IMR-90 (cell line): ENCODE measurements at regions not wholly inside any gene's neighbourhood (a gene's known extent, or its start where the extent isn't known, plus 50 kb on each side); places are given as distances from the start of the nearest gene placed in this dataset.

Source experiments
- ATAC-seq: fragments of 200-7000 bp; cut with Tn5 transposase; 2 replicates; pipeline ENCODE4 v1.9.1; 2020; ENCODE audit warnings: low read depth, mild to moderate bottlenecking, moderate library complexity
- BruUV-seq: library from RNA; stranded (reverse); fragments of 400-500 nt; replicated peaks from 2 replicates; lab custom pipeline; 2021; lab: Mats Ljungman, UMichigan
- CTCF ChIA-PET: fragments of 300-600 bp; formaldehyde crosslinking; extraction: SDS; loops from one replicate; lab custom pipeline; 2021; ENCODE audit warnings: antibody characterized with exemption; lab: Yijun Ruan, JAX
- POLR2A ChIA-PET: fragments of 300-600 bp; sonication (Branson Sonifier 250); formaldehyde crosslinking; loops from one replicate; lab custom pipeline; 2022; ENCODE audit warnings: antibody characterized with exemption; ENCODE audit not compliant: unreplicated experiment; lab: Charles Lee
- DNase-seq: peaks from one replicate; pipeline ENCODE4 v3.0.0; 2013
- H2AFZ ChIP-seq: replicated peaks from 2 replicates; pipeline ENCODE3; 2013; ENCODE audit warnings: low read length, mild to moderate bottlenecking; ENCODE audit not compliant: poor library complexity
- H2AK5ac ChIP-seq: 2 replicates; pipeline ENCODE4 v1.6.1; 2013; ENCODE audit warnings: low read depth, low read length, inconsistent platforms
- H2AK9ac ChIP-seq: replicated peaks from 2 replicates; pipeline ENCODE3; 2013; ENCODE audit warnings: mild to moderate bottlenecking, low read depth, low read length, moderate library complexity; ENCODE audit not compliant: poor library complexity
- H2BK120ac ChIP-seq: 2 replicates; pipeline ENCODE4 v1.6.1; 2013; ENCODE audit warnings: low read depth, low read length, inconsistent platforms
- H2BK15ac ChIP-seq: 3 replicates; pipeline ENCODE4 v1.6.1; 2013; ENCODE audit warnings: low read depth, low read length, inconsistent platforms
- H2BK20ac ChIP-seq: 2 replicates; pipeline ENCODE4 v1.6.1; 2013; ENCODE audit warnings: low read depth, mild to moderate bottlenecking, inconsistent platforms, low read length, moderate library complexity
- H2BK5ac ChIP-seq: 2 replicates; pipeline ENCODE4 v1.6.1; 2013; ENCODE audit warnings: mild to moderate bottlenecking, low read depth, low read length, inconsistent platforms; ENCODE audit not compliant: poor library complexity, severe bottlenecking
- H3K14ac ChIP-seq: replicated peaks from 2 replicates; pipeline ENCODE4 v1.6.1; 2013; ENCODE audit warnings: low read depth, low read length, inconsistent platforms
- H3K18ac ChIP-seq: 2 replicates; pipeline ENCODE4 v1.6.1; 2013; ENCODE audit warnings: low read depth, low read length, control low read depth
- H3K23ac ChIP-seq: 2 replicates; pipeline ENCODE4 v1.6.1; 2013; ENCODE audit warnings: low read depth, low read length, inconsistent platforms
- H3K27ac ChIP-seq: 2 replicates; pipeline ENCODE4 v1.5.1; 2013; ENCODE audit warnings: mild to moderate bottlenecking, control low read depth, low read length; ENCODE audit not compliant: insufficient read depth
- H3K27me3 ChIP-seq: 2 replicates; pipeline ENCODE4 v1.6.1; 2013; ENCODE audit warnings: low read length; ENCODE audit not compliant: control insufficient read depth, insufficient read depth
- H3K36me3 ChIP-seq: 2 replicates; pipeline ENCODE4 v1.6.1; 2013; ENCODE audit warnings: low read length, mixed read lengths; ENCODE audit not compliant: control insufficient read depth, insufficient read depth
- H3K4ac ChIP-seq: 2 replicates; pipeline ENCODE4 v1.6.1; 2013; ENCODE audit warnings: low read depth, low read length, inconsistent platforms
- H3K4me1 ChIP-seq: 2 replicates; pipeline ENCODE4 v1.6.1; 2013; ENCODE audit warnings: low read length, mixed read lengths; ENCODE audit not compliant: control insufficient read depth, insufficient read depth
- H3K4me2 ChIP-seq: 2 replicates; pipeline ENCODE4 v1.6.1; 2013; ENCODE audit warnings: low read depth, mild to moderate bottlenecking, control low read depth, low read length, moderate library complexity
- H3K4me3 ChIP-seq: 2 replicates; pipeline ENCODE4 v1.5.1; 2013; ENCODE audit warnings: low read depth, mild to moderate bottlenecking, control low read depth, low read length, moderate library complexity; ENCODE audit not compliant: insufficient read depth
- H3K56ac ChIP-seq: 2 replicates; pipeline ENCODE4 v1.6.1; 2013; ENCODE audit warnings: low read length, inconsistent platforms; ENCODE audit not compliant: insufficient read depth; ENCODE audit errors: extremely low read depth
- H3K79me1 ChIP-seq, 2 experiments: 2 replicates each; pipeline ENCODE4 v1.6.1; 2013; ENCODE audit warnings: low read length in 2 of 2, inconsistent platforms in 1 of 2, low read depth in 1 of 2
- H3K9ac ChIP-seq: 2 replicates; pipeline ENCODE4 v1.6.1; 2013; ENCODE audit warnings: low read depth, low read length, control low read depth
- H3K9me1 ChIP-seq: 2 replicates; pipeline ENCODE4 v1.6.1; 2013; ENCODE audit warnings: low read length, inconsistent platforms; ENCODE audit not compliant: insufficient read depth
- H3K9me3 ChIP-seq: 2 replicates; pipeline ENCODE4 v1.6.1; 2013; ENCODE audit warnings: low read length; ENCODE audit not compliant: control insufficient read depth, insufficient read depth
- H4K20me1 ChIP-seq: 2 replicates; pipeline ENCODE4 v1.6.1; 2013; ENCODE audit warnings: low read length, inconsistent platforms; ENCODE audit not compliant: insufficient read depth
- H4K5ac ChIP-seq: 2 replicates; pipeline ENCODE4 v1.6.1; 2013; ENCODE audit warnings: mild to moderate bottlenecking, low read depth, low read length, control low read depth
- H4K8ac ChIP-seq, 2 experiments: 2 replicates each; pipeline ENCODE4 v1.6.1; 2013; ENCODE audit warnings: low read depth in 2 of 2, low read length in 2 of 2, control low read depth in 1 of 2, inconsistent platforms in 1 of 2
- H4K91ac ChIP-seq: 2 replicates; pipeline ENCODE4 v1.6.1; 2013; ENCODE audit warnings: low read depth, low read length, inconsistent platforms; ENCODE audit not compliant: insufficient read depth
- MAZ ChIP-seq: IDR thresholded peaks from 2 replicates; pipeline ENCODE4 v1.6.1; 2012; ENCODE audit warnings: low read depth, mild to moderate bottlenecking, low read length, improper control_type of control experiment, moderate library complexity, borderline replicate concordance
- MXI1 ChIP-seq: IDR thresholded peaks from 2 replicates; pipeline ENCODE4 v1.6.1; 2012; ENCODE audit warnings: low read depth, mild to moderate bottlenecking, low read length, moderate library complexity, borderline replicate concordance
- NFE2L2 ChIP-seq: fragments of 150-350 bp; IDR thresholded peaks from 2 replicates; pipeline ENCODE4 v1.6.1; 2016; ENCODE audit warnings: low read depth, mild to moderate bottlenecking, low read length
- POLR2A ChIP-seq: IDR thresholded peaks from 2 replicates; pipeline ENCODE4 v1.6.1; 2012; ENCODE audit warnings: mild to moderate bottlenecking, low read depth, low read length
- RFX5 ChIP-seq: IDR thresholded peaks from 2 replicates; pipeline ENCODE4 v1.8.0; 2012; ENCODE audit warnings: low read depth, mild to moderate bottlenecking, low read length, moderate library complexity
- SMC3 ChIP-seq: fragments of 150-350 bp; IDR thresholded peaks from 2 replicates; pipeline ENCODE4 v1.6.1; 2016; ENCODE audit warnings: low read depth, mild to moderate bottlenecking, antibody characterized with exemption, low read length, moderate library complexity
- WGBS, 2 experiments: methylation state at CpG; one replicate each; pipeline versions ENCODE4 v1.1.5 to v1.1.7; 2013; ENCODE audit warnings: missing lambda C conversion rate in 2 of 2; ENCODE audit not compliant: insufficient read length in 1 of 2; ENCODE audit errors: extremely low coverage in 2 of 2; 5-methylcytosine and 5-hydroxymethylcytosine counted together
- dilution Hi-C: fragments of 300-500 bp; cut with HindIII; formaldehyde crosslinking; loops from one replicate; pipeline ENCODE4 v1.14.3; 2018; ENCODE audit warnings: low sequenced_read_pairs; ENCODE audit not compliant: unreplicated experiment
- in situ Hi-C: fragments of 300-500 bp; cut with MboI; formaldehyde crosslinking; loops from 3 replicates; pipeline ENCODE4 v1.14.3; 2019; ENCODE audit warnings: low sequenced_read_pairs, inconsistent platforms, mixed read lengths
- intact Hi-C: fragments of 100-400 bp; cut with micrococcal nuclease; formaldehyde crosslinking; loops from 2 replicates; pipeline ENCODE4 v1.10.0; 2022

GRCh38 chr5:159764283-159765134, 151.8 kb upstream of the ADRA1B start (continued):
- TF ChIP-seq MAZ (no peak), RFX5 (no peak), SMC3 (no peak)

DNA sequence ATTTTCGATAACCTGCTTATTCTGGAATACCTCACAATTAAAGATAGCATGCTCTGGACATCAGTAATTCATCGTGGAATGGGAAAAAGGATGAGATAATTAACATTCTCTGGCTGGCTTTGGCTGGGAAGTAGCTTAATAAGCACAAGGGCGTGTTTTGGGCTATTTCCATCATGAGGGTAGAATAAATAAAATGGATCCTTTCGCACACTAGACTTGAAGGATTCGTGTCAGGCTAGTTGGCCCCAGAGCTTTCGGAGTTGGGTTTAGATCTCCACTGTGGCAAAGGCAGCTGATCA, 151.2 kb upstream of the ADRA1B start:
- Histone ChIP-seq H4K5ac (peak overlapping the region; percentile 91; the same call in 1 of the 2 replicates), H2BK120ac (peak overlapping the region; percentile 96), H4K20me1 (no peaks in the 10 kb centered on the region), H4K91ac (peak overlapping the region; percentile 94), H3K9ac (no peak overlapping the region), H2BK15ac (peak overlapping the region; percentile 53; the same call in 2 of the 3 replicates), H3K79me1 (no peaks in the 10 kb centered on the region; a peak in 1 of 4 replicates), H3K4me2 (no peak overlapping the region), H2AFZ (peak overlapping the region; percentile 49), H3K4me3 (no peak overlapping the region), H3K9me3 (no peaks in the 10 kb centered on the region), H3K18ac (peak overlapping the region; percentile 92), H2AK5ac (peak overlapping the region; percentile 84), H3K14ac (peak overlapping the region; percentile 55), H3K56ac (peak overlapping the region; percentile 45; the same call in 1 of the 2 replicates), H2AK9ac (peak overlapping the region; percentile 45), H3K9me1 (peaks cover 8% of the 10 kb centered on the region), H2BK5ac (peak overlapping the region; percentile 88), H3K27ac (peak overlapping the region; percentile 45; the same call in 1 of the 2 replicates), H4K8ac (peak overlapping the region; percentile 43 to 63), H3K4ac (peak overlapping the region; percentile 89), H3K23ac (no peak overlapping the region), H3K4me1 (peaks cover 18% of the 10 kb centered on the region), H3K36me3 (no peaks in the 10 kb centered on the region), H2BK20ac (peak overlapping the region; percentile 96), H3K27me3 (no peaks in the 10 kb centered on the region)
- intact Hi-C loops: loop anchor here (5.0 to 10.0 kb wide), 3 partner anchors 127 to 250 kb away; no protein-coding TSS in a partner anchor
- no TSS peak for BruUV-seq
- WGBS, 2 experiments: 50% methylated on average over 2 of the region's 6 CpGs; no CpG with 5 or more reads in 1 of the 2 experiments
- no peak for ATAC-seq
- TF ChIP-seq NFE2L2 (no peak), MXI1 (no peak), POLR2A (no peak)
- DNase-seq: no peak
- ChIA-PET POLR2A (interaction anchor here (0.6 kb wide), 1 partner anchor 10 kb away, joined by 5 read pairs; no protein-coding TSS in a partner anchor), CTCF (interaction anchor here (0.6 kb wide), 1 partner anchor 214 kb away, joined by 7 read pairs; no protein-coding TSS in a partner anchor)
- dilution Hi-C loops: no loop called here
- in situ Hi-C loops: loop anchor here (25.0 kb wide), 1 partner anchor 603 kb away; no protein-coding TSS in a partner anchor
